Heart left ventricle (tissue), 16 donors: ENCODE measurements at regions not wholly inside any gene's neighbourhood (a gene's known extent, or its start where the extent isn't known, plus 50 kb on each side); places are given as distances from the start of the nearest gene placed in this dataset.
"Not testable (repeated sequence)": the region's sequence is repeated elsewhere in the genome, so short reads cannot be mapped to it uniquely, and the experiment has no call there.

Experiments
- ATAC-seq, 4 donors: fragments of 200-7000 bp; cut with Tn5 transposase; one replicate each; pipeline ENCODE4 v1.9.1; 2020 to 2022; ENCODE audit warnings: moderate library complexity in 4 of 4, mild to moderate bottlenecking in 3 of 4, moderate number of reproducible peaks in 1 of 4
- DNase-seq, 5 donors: peaks; one replicate each; pipeline ENCODE4 v3.0.0-alpha.2; 2020
- H3K27ac ChIP-seq, 12 donors: fragments of 200-600 bp; sonication (generic) in 4 of 12; one replicate each; pipeline versions ENCODE4 v1.5.0 to v1.8.0; 2016 to 2022; ENCODE audit warnings: mild to moderate bottlenecking in 2 of 12
- H3K27me3 ChIP-seq, 9 donors: fragments of 200-600 bp; sonication (generic) in 2 of 9; one replicate each; pipeline versions ENCODE4 v1.5.1 to v1.8.0; 2016 to 2022; ENCODE audit warnings: mild to moderate bottlenecking in 3 of 9
- H3K36me3 ChIP-seq, 9 donors: fragments of 200-600 bp; sonication (generic) in 2 of 9; one replicate each; pipeline versions ENCODE4 v1.5.0 to v1.8.0; 2018 to 2022; ENCODE audit warnings: mild to moderate bottlenecking in 2 of 9
- H3K4me1 ChIP-seq, 12 donors: fragments of 200-600 bp; sonication (generic) in 4 of 12; one replicate each; pipeline versions ENCODE4 v1.5.0 to v1.8.0; 2016 to 2022; ENCODE audit warnings: mild to moderate bottlenecking in 3 of 12
- H3K4me3 ChIP-seq, 12 donors: fragments of 200-600 bp; sonication (generic) in 4 of 12; one replicate each; pipeline versions ENCODE4 v1.5.0 to v1.8.0; 2017 to 2022; ENCODE audit warnings: mild to moderate bottlenecking in 9 of 12, moderate library complexity in 4 of 12
- H3K9me3 ChIP-seq, 12 donors: fragments of 200-600 bp; sonication (generic) in 4 of 12; one replicate each; pipeline versions ENCODE4 v1.5.0 to v1.8.0; 2016 to 2022; ENCODE audit warnings: mild to moderate bottlenecking in 1 of 12
- CTCF ChIP-seq, 12 donors: fragments of 200-600 bp; sonication (generic) in 4 of 12; IDR thresholded peaks; one replicate each; pipeline versions ENCODE4 v1.5.0 to v1.8.0; 2018 to 2022; ENCODE audit warnings: antibody characterized with exemption in 12 of 12, mild to moderate bottlenecking in 5 of 12
- POLR2A ChIP-seq, 2 donors: fragments of 450-650 bp; IDR thresholded peaks; one replicate each; pipeline ENCODE4 v1.6.1; 2017; ENCODE audit warnings: antibody characterized with exemption in 2 of 2, mild to moderate bottlenecking in 2 of 2, moderate library complexity in 2 of 2
- WGBS, 4 donors: extraction: QIAGEN DNeasy Blood & Tissue Kit in 2 of 4; methylation state at CpG; one replicate each; pipeline versions ENCODE4 v1.1.5 to v1.1.7; 2013 to 2018; 5-methylcytosine and 5-hydroxymethylcytosine counted together
- intact Hi-C, 10 donors: fragments of 100-400 bp; cut with DNase I; formaldehyde crosslinking; loops; one replicate each; pipeline versions ENCODE4 v1.11.1 to v1.14.2; 2022
- donor health status: ischemic (EF 13 %, LVEDD 7.1; RV severe dilation, severe dysfunction).
- donor health status: healthy with polysubstance abuse.
- donor health status: DM: no; HTN: yes; CAD: no.
- donor health status: DM: no; HTN: no; CAD: no.
- donor health status: ischemic (EF 25% LVEDD 6.9; RV normal size, moderate dysfunction).
- donor health status: ischemic (EF 25% LVEDD 5.7; RV mildly dilated, moderate dysfunction).
- donor health status: healthy.
- donor health status: DM: yes; HTN: yes; CAD: no.
- donor health status: ischemic (EF 35%, LVEDD 5.7; RV mildly dilated, moderate dysfunction).
- donor health status: nonischemic (EF 11% LVEDD 7.7; RV severe dilation, severe dysfunction).
- donor health status: DM: yes; HTN: yes; CAD: no.
- donor health status: PGD.
- donor health status: ischemic (EF 29% LVEDD 5.4; RV normal size, mild dysfunction).
- donor health status: nonischemic (EF 23%, LVEDD 6.1; RV moderate dilation, normal function).

GRCh38 chr10:4405828-4406227 lies 420.2 kb upstream of the AKR1E2 start:
- TF ChIP-seq CTCF (IDR thresholded peaks at IDR 0.05) (no peak), POLR2A (IDR thresholded peaks at IDR 0.05) (no peak)
- H3K36me3 ChIP-seq, result no peaks in the 10 kb centered on the region
- DNase-seq (no peak), ATAC-seq (peak in 3 of 4 donors; percentile 51 to 63 (median 59))
- no peaks in the 10 kb centered on the region for H3K27me3 ChIP-seq
- peaks cover 0 to 7% (median 0%) of the 10 kb centered on the region in 12 donors for H3K4me1 ChIP-seq
- H3K27ac ChIP-seq, result no peak overlapping the region
- intact Hi-C loops, result no loop called here
- no peak overlapping the region for H3K4me3 ChIP-seq
- 70 to 79% (median 75%) methylated on average over 3 of the region's 3 CpGs for WGBS, 4 donors
- H3K9me3 ChIP-seq, result no peaks in the 10 kb centered on the region

GRCh38 chr10:4403638-4404252 lies 422.3 kb upstream of the AKR1E2 start:
- WGBS, 4 donors, result 95 to 97% (median 96%) methylated on average over 24 of the region's 24 CpGs
- intact Hi-C loops, result no loop called here
- H3K27ac ChIP-seq, result no peak overlapping the region
- no peaks in the 10 kb centered on the region for H3K9me3 ChIP-seq
- no peak overlapping the region for H3K4me3 ChIP-seq
- TF ChIP-seq CTCF (IDR thresholded peaks at IDR 0.05), result no peak
- TF ChIP-seq POLR2A (IDR thresholded peaks at IDR 0.05), result no peak
- no peaks in the 10 kb centered on the region for H3K36me3 ChIP-seq
- DNase-seq (no peak), ATAC-seq (no peak)
- H3K4me1 ChIP-seq, result peaks cover 0 to 3% (median 0%) of the 10 kb centered on the region in 12 donors
- H3K27me3 ChIP-seq, result no peaks in the 10 kb centered on the region

GRCh38 chr10:4401080-4401479 lies 424.9 kb upstream of the AKR1E2 start:
- H3K9me3 ChIP-seq, H3K27me3 ChIP-seq, H3K4me1 ChIP-seq, ATAC-seq, intact Hi-C loops, H3K27ac ChIP-seq, H3K36me3 ChIP-seq, DNase-seq, H3K4me3 ChIP-seq: not testable (repeated sequence)
- WGBS, 4 donors, result 89 to 99% (median 98%) methylated on average over 4 of the region's 4 CpGs

- Histone ChIP-seq H3K27ac (no peak overlapping the region), H3K9me3 (no peaks in the 10 kb centered on the region), H3K4me1 (no peaks in the 10 kb centered on the region), H3K4me3 (no peak overlapping the region), H3K27me3 (no peaks in the 10 kb centered on the region), H3K36me3 (no peaks in the 10 kb centered on the region)
- TF ChIP-seq CTCF (IDR thresholded peaks at IDR 0.05), result no peak
- DNase-seq (no peak), ATAC-seq (no peak)
- intact Hi-C loops, result no loop called here
- 78 to 83% (median 81%) methylated on average over 3 of the region's 3 CpGs for WGBS, 4 donors
Observed at GRCh38 chr10:4399556-4399955, 426.5 kb upstream of the AKR1E2 start.

GRCh38 chr10:4398602-4399001 lies 427.4 kb upstream of the AKR1E2 start:
- 97 to 99% (median 98%) methylated on average over 3 of the region's 3 CpGs for WGBS, 4 donors
- Histone ChIP-seq H3K4me1 (no peaks in the 10 kb centered on the region), H3K9me3 (no peaks in the 10 kb centered on the region), H3K27ac (no peak overlapping the region), H3K36me3 (no peaks in the 10 kb centered on the region), H3K4me3 (no peak overlapping the region), H3K27me3 (no peaks in the 10 kb centered on the region)
- DNase-seq, result no peak
- no peak for ATAC-seq
- intact Hi-C loops, result no loop called here
- no peak for TF ChIP-seq POLR2A (IDR thresholded peaks at IDR 0.05)
- no peak for TF ChIP-seq CTCF (IDR thresholded peaks at IDR 0.05)
